H1 (cell line): ENCODE measurements at regions not wholly inside any gene's neighbourhood (a gene's known extent, or its start where the extent isn't known, plus 50 kb on each side); places are given as distances from the start of the nearest gene placed in this dataset.

Experiments used
- CBX5 ChIP-seq: fragments of 300-800, 300-1000 bp; sonication (generic); IDR thresholded peaks from 2 replicates; pipeline ENCODE4 v1.7.1; 2016; ENCODE audit warnings: antibody characterized with exemption, low read length, low read depth
- CHD7 ChIP-seq: fragments of 300-600 bp; sonication (generic); IDR thresholded peaks from 2 replicates; pipeline ENCODE4 v1.7.1; 2012; ENCODE audit warnings: low read length, moderate library complexity, mild to moderate bottlenecking, inconsistent platforms; ENCODE audit not compliant: insufficient replicate concordance
- CTCF ChIP-seq, 3 experiments: IDR thresholded peaks; 1 replicate in 2 of 3; 2 replicates in 1 of 3; pipeline versions ENCODE4 v1.5.1 to v1.6.1; 2011; ENCODE audit warnings: low read length in 3 of 3, mild to moderate bottlenecking in 3 of 3, inconsistent platforms in 2 of 3, low read depth in 1 of 3, moderate library complexity in 1 of 3; ENCODE audit not compliant: insufficient read depth in 1 of 3; ENCODE audit errors: control extremely low read depth in 1 of 3
- EP300 ChIP-seq, 2 experiments: IDR thresholded peaks; 1 replicate in 1 of 2; 2 replicates in 1 of 2; pipeline ENCODE4 v1.6.1; 2011 to 2012; ENCODE audit warnings: low read depth in 2 of 2, low read length in 2 of 2, mild to moderate bottlenecking in 2 of 2, borderline replicate concordance in 1 of 2, inconsistent platforms in 1 of 2, moderate library complexity in 1 of 2
- RAD21 ChIP-seq, 2 experiments: IDR thresholded peaks in 1 of 2; conservative IDR thresholded peaks in 1 of 2; 2 replicates each; pipeline ENCODE4 v1.6.1; 2011; ENCODE audit warnings: low read depth in 2 of 2, low read length in 2 of 2, improper control_type of control experiment in 1 of 2, inconsistent platforms in 1 of 2, mild to moderate bottlenecking in 1 of 2, moderate library complexity in 1 of 2
- SUZ12 ChIP-seq: fragments of 200-600 bp; sonication (generic); IDR thresholded peaks from 2 replicates; pipeline ENCODE4 v1.6.1; 2012; ENCODE audit warnings: mild to moderate bottlenecking, inconsistent platforms, low read length, moderate library complexity, mixed read lengths
- TAF1 ChIP-seq: IDR thresholded peaks from 2 replicates; pipeline ENCODE4 v1.6.1; 2011; ENCODE audit warnings: mild to moderate bottlenecking, low read depth, low read length
- USF2 ChIP-seq: IDR thresholded peaks from 2 replicates; pipeline ENCODE4 v1.6.1; 2011; ENCODE audit warnings: low read length, improper control_type of control experiment
- TF ChIP-seq, protein P1 (sequence below): IDR thresholded peaks from 2 replicates; pipeline ENCODE4 v1.6.1; 2012; ENCODE audit warnings: low read length, inconsistent platforms

DNA sequence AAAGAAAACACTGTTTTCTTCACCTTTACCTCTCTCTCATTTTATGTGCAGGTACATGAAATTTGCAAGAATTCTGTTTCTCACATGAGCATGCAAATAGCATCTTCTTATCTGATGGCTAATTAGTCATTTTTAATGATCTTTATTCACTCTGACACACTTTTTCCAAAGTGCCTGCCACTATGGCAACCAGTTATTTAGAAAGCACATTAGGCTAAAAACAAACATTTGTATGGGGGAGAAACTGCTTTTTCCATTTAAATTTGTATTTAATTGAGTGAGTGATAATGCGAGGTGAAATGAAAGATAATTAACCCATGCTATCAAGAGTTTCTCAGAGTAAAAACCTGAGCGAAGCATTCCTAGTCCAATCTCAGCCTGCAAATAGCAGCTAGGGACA lies 365.0 kb downstream of the MAT2B start:
- no peak for TF ChIP-seq CTCF (IDR thresholded peaks at IDR 0.05; ENCODE audit: control extremely low read depth in 1 of 3, insufficient read depth in 1 of 3, low read depth in 1 of 3, low read length in 3 of 3)
- TF ChIP-seq SUZ12 = no peak
- no peak for TF ChIP-seq CBX5
- TF ChIP-seq RAD21 (IDR thresholded peaks at IDR 0.05 in 1 of 2, conservative IDR thresholded peaks at IDR 0.05 in 1 of 2; ENCODE audit: low read depth in 2 of 2, low read length in 2 of 2) = no peak
- TF ChIP-seq, protein P1, sequence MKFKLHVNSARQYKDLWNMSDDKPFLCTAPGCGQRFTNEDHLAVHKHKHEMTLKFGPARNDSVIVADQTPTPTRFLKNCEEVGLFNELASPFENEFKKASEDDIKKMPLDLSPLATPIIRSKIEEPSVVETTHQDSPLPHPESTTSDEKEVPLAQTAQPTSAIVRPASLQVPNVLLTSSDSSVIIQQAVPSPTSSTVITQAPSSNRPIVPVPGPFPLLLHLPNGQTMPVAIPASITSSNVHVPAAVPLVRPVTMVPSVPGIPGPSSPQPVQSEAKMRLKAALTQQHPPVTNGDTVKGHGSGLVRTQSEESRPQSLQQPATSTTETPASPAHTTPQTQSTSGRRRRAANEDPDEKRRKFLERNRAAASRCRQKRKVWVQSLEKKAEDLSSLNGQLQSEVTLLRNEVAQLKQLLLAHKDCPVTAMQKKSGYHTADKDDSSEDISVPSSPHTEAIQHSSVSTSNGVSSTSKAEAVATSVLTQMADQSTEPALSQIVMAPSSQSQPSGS = no peak
- TF ChIP-seq USF2 = no peak
- TF ChIP-seq EP300 (IDR thresholded peaks at IDR 0.05; ENCODE audit: borderline replicate concordance in 1 of 2, low read depth in 2 of 2, low read length in 2 of 2) = no peak
- no peak for TF ChIP-seq CHD7
- no peak for TF ChIP-seq TAF1
